GM12878 (cell line): ENCODE measurements at regions not wholly inside any gene's neighbourhood (a gene's known extent, or its start where the extent isn't known, plus 50 kb on each side); places are given as distances from the start of the nearest gene placed in this dataset.

Source experiments
- ATAC-seq: fragments of 200-7000 bp; cut with Tn5 transposase; 3 replicates; pipeline ENCODE4 v1.9.1; 2020; ENCODE audit warnings: mild to moderate bottlenecking, moderate library complexity
- BruUV-seq: library from RNA; stranded (reverse); fragments of 400-500 nt; replicated peaks from 2 replicates; lab custom pipeline; 2021; lab: Mats Ljungman, UMichigan
- CTCF ChIA-PET: fragments of 300-600 bp; sonication (Branson Sonifier 250); formaldehyde crosslinking; extraction: SDS; loops from one replicate; lab custom pipeline; 2021; ENCODE audit warnings: inconsistent platforms; lab: Yijun Ruan, JAX
- POLR2A ChIA-PET: fragments of 350-600 bp; formaldehyde crosslinking; extraction: SDS; loops from one replicate; lab custom pipeline; 2021; ENCODE audit warnings: inconsistent platforms; lab: Charles Lee
- RAD21 ChIA-PET: fragments of 300-600 bp; sonication (Branson Sonifier 250); formaldehyde crosslinking; loops from one replicate; lab custom pipeline; 2023; ENCODE audit warnings: antibody characterized with exemption; ENCODE audit not compliant: unreplicated experiment; lab: Charles Lee
- SMC1A ChIA-PET: fragments of 300-600 bp; sonication (Branson Sonifier 250); formaldehyde crosslinking; loops from one replicate; lab custom pipeline; 2023; ENCODE audit not compliant: unreplicated experiment, uncharacterized antibody; lab: Charles Lee
- DNase-seq: peaks from one replicate; pipeline ENCODE4 v3.0.0-alpha.2; 2011; ENCODE audit warnings: low read depth, low spot score
- FAIRE-seq: peaks from 3 replicates; lab custom pipeline; 2011; peaks lifted over from hg19 to GRCh38; lab: Jason Lieb, UNC
- H2AFZ ChIP-seq: 2 replicates; pipeline ENCODE4 v1.6.0; 2011; ENCODE audit warnings: low read depth, low read length, control low read depth; ENCODE audit not compliant: control insufficient read depth
- H3K27ac ChIP-seq: 2 replicates; pipeline ENCODE4 v1.5.1; 2011; ENCODE audit warnings: control low read depth; ENCODE audit not compliant: control insufficient read depth, insufficient read depth
- H3K27me3 ChIP-seq, 2 experiments: replicated peaks in 1 of 2; 2 replicates each; pipeline versions ENCODE4 v1.6.0 to v1.6.1; 2011; ENCODE audit warnings: low read length in 1 of 2; ENCODE audit not compliant: control insufficient read depth in 2 of 2, insufficient read depth in 2 of 2
- H3K36me3 ChIP-seq, 2 experiments: 2 replicates each; pipeline ENCODE4 v1.5.1; 2011; ENCODE audit warnings: low read length in 1 of 2; ENCODE audit not compliant: control insufficient read depth in 2 of 2, insufficient read depth in 2 of 2
- H3K4me1 ChIP-seq: 2 replicates; pipeline ENCODE4 v1.6.1; 2011; ENCODE audit warnings: mild to moderate bottlenecking, low read length, moderate library complexity, mixed read lengths; ENCODE audit not compliant: control insufficient read depth, insufficient read depth
- H3K4me2 ChIP-seq: 2 replicates; pipeline ENCODE4 v1.6.0; 2011; ENCODE audit warnings: control low read depth; ENCODE audit not compliant: control insufficient read depth, insufficient read depth
- H3K4me3 ChIP-seq: fragments of 200-600 bp; sonication (generic); 2 replicates; pipeline ENCODE4 v1.5.1; 2016
- H3K79me2 ChIP-seq: 2 replicates; pipeline ENCODE4 v1.6.0; 2011; ENCODE audit warnings: low read length; ENCODE audit not compliant: control insufficient read depth, insufficient read depth
- H3K9ac ChIP-seq: 2 replicates; pipeline ENCODE4 v1.8.0; 2011; ENCODE audit warnings: low read length, control low read depth, mixed read lengths; ENCODE audit not compliant: control insufficient read depth, insufficient read depth
- H3K9me3 ChIP-seq: replicated peaks from 3 replicates; pipeline ENCODE4 v1.5.1; 2011; ENCODE audit warnings: mild to moderate bottlenecking, low read length; ENCODE audit not compliant: control insufficient read depth, insufficient read depth
- H4K20me1 ChIP-seq: 2 replicates; pipeline ENCODE4 v1.6.0; 2011; ENCODE audit not compliant: control insufficient read depth, insufficient read depth
- BRCA1 ChIP-seq: IDR thresholded peaks from 2 replicates; pipeline ENCODE4 v1.6.1; 2011; ENCODE audit warnings: low read depth, low read length, improper control_type of control experiment
- CBX3 ChIP-seq: fragments of 200-600 bp; sonication (generic); IDR thresholded peaks from 2 replicates; pipeline ENCODE4 v1.6.1; 2016; ENCODE audit warnings: low read depth, borderline replicate concordance
- EED ChIP-seq: sonication (generic); IDR thresholded peaks from 2 replicates; pipeline ENCODE4 v1.6.1; 2016; ENCODE audit warnings: antibody characterized with exemption, low read depth
- EGR1 ChIP-seq, 2 experiments: IDR thresholded peaks; 1 replicate in 1 of 2; 2 replicates in 1 of 2; pipeline ENCODE4 v1.6.1; 2011 to 2012; ENCODE audit warnings: low read depth in 2 of 2, low read length in 2 of 2, borderline replicate concordance in 1 of 2, mild to moderate bottlenecking in 1 of 2, moderate library complexity in 1 of 2
- ESRRA ChIP-seq: IDR thresholded peaks from 2 replicates; pipeline ENCODE4 v1.6.1; 2012; ENCODE audit warnings: mild to moderate bottlenecking, low read length, improper control_type of control experiment
- FOXK2 ChIP-seq: fragments of 450-650 bp; IDR thresholded peaks from 2 replicates; pipeline ENCODE4 v1.6.1; 2017; ENCODE audit warnings: mild to moderate bottlenecking, moderate library complexity
- GATAD2B ChIP-seq: fragments of 450-650 bp; conservative IDR thresholded peaks from 2 replicates; pipeline ENCODE4 v1.6.1; 2017; ENCODE audit warnings: low read depth, mild to moderate bottlenecking, moderate library complexity
- HDAC2 ChIP-seq: fragments of 200-600 bp; sonication (generic); IDR thresholded peaks from 2 replicates; pipeline ENCODE4 v1.6.1; 2017
- JUNB ChIP-seq: IDR thresholded peaks from 2 replicates; pipeline ENCODE4 v1.6.1; 2016; ENCODE audit warnings: antibody characterized with exemption, mild to moderate bottlenecking
- KAT2A ChIP-seq: conservative IDR thresholded peaks from 2 replicates; pipeline ENCODE4 v1.6.1; 2011; ENCODE audit warnings: low read depth, low read length; ENCODE audit not compliant: control insufficient read depth
- MTA2 ChIP-seq: fragments of 450-650 bp; IDR thresholded peaks from 2 replicates; pipeline ENCODE4 v1.6.1; 2016; ENCODE audit warnings: low read depth, mild to moderate bottlenecking, moderate library complexity
- MYC ChIP-seq: IDR thresholded peaks from 2 replicates; pipeline ENCODE4 v1.6.1; 2011; ENCODE audit warnings: mild to moderate bottlenecking, low read length, moderate library complexity, inconsistent platforms; ENCODE audit not compliant: insufficient read depth, insufficient replicate concordance, insufficient read length, severe bottlenecking
- NFYA ChIP-seq: IDR thresholded peaks from 2 replicates; pipeline ENCODE4 v1.6.1; 2011; ENCODE audit warnings: low read depth, mild to moderate bottlenecking, low read length, improper control_type of control experiment, borderline replicate concordance
- NR2F1 ChIP-seq: fragments of 450-650 bp; conservative IDR thresholded peaks from 2 replicates; pipeline ENCODE4 v1.6.1; 2017; ENCODE audit warnings: mild to moderate bottlenecking
- POU2F2 ChIP-seq: IDR thresholded peaks from 3 replicates; pipeline ENCODE4 v1.6.1; 2011; ENCODE audit warnings: low read depth, mild to moderate bottlenecking, low read length, borderline replicate concordance
- RB1 ChIP-seq: fragments of 450-650 bp; formaldehyde crosslinking; IDR thresholded peaks from 2 replicates; pipeline ENCODE4 v1.6.1; 2017; ENCODE audit warnings: mild to moderate bottlenecking, borderline replicate concordance
- RFX5 ChIP-seq: IDR thresholded peaks from 2 replicates; pipeline ENCODE4 v1.6.1; 2011; ENCODE audit warnings: low read depth, low read length, improper control_type of control experiment
- SIN3A ChIP-seq: IDR thresholded peaks from 2 replicates; pipeline ENCODE4 v1.6.1; 2012; ENCODE audit warnings: low read depth, low read length, improper control_type of control experiment
- TBL1XR1 ChIP-seq: IDR thresholded peaks from 2 replicates; pipeline ENCODE4 v1.6.1; 2012; ENCODE audit warnings: low read depth, low read length, improper control_type of control experiment
- YY1 ChIP-seq: IDR thresholded peaks from 2 replicates; pipeline ENCODE4 v1.6.1; 2011; ENCODE audit warnings: low read depth, mild to moderate bottlenecking, low read length
- ZBED1 ChIP-seq: IDR thresholded peaks from 2 replicates; pipeline ENCODE4 v1.6.1; 2016; ENCODE audit warnings: borderline replicate concordance
- WGBS: methylation state at CpG from one replicate; pipeline ENCODE4 v1.1.6; 2016; ENCODE audit warnings: low lambda C conversion rate; ENCODE audit not compliant: insufficient replicate concordance, insufficient coverage; ENCODE audit errors: missing lambda C conversion rate; 5-methylcytosine and 5-hydroxymethylcytosine counted together
- in situ Hi-C: fragments of 300-500 bp; cut with MboI; formaldehyde crosslinking; loops from 9 replicates; pipeline ENCODE4 v1.14.3; 2018; ENCODE audit warnings: mixed read lengths
- intact Hi-C: fragments of 100-400 bp; cut with micrococcal nuclease; formaldehyde crosslinking; loops from one replicate; pipeline ENCODE4 v1.14.2; 2022; ENCODE audit not compliant: unreplicated experiment

DNA sequence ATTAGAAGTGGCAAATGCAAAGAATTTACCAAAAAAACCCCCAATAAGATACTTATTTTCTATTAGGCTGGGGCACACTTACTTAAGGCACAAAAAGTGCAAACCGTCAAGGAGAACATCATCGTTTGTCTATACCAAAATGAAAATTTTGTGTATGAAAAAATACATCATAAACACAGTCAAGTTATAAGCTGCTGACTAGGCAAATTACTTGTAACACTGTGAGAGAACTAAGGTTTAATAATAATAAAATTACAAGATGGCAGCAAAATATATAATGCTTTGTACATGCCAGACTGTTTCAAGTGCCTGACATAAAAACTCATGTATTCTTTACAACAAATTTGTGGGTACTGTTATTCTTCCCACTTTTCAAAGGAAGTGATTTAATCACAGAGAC lies 297.2 kb upstream of the CRBN start:
- no peak overlapping the region for H3K4me2 ChIP-seq
- H3K9me3 ChIP-seq = no peaks in the 10 kb centered on the region
- FAIRE-seq (no peak), DNase-seq (no peak), ATAC-seq (no peak)
- BruUV-seq = no TSS peak
- intact Hi-C loops = no loop called here
- WGBS = 0% methylated on average over 2 of the region's 2 CpGs
- H3K27me3 ChIP-seq = no peaks in the 10 kb centered on the region
- H3K27ac ChIP-seq = no peak overlapping the region
- POLR2A ChIA-PET = no interaction called here
- RAD21 ChIA-PET = no interaction called here
- H3K36me3 ChIP-seq = no peaks in the 10 kb centered on the region
- H4K20me1 ChIP-seq = no peaks in the 10 kb centered on the region
- H2AFZ ChIP-seq = no peak overlapping the region
- no peaks in the 10 kb centered on the region for H3K4me1 ChIP-seq
- H3K4me3 ChIP-seq = no peak overlapping the region
- no peaks in the 10 kb centered on the region for H3K79me2 ChIP-seq
- no peak overlapping the region for H3K9ac ChIP-seq
- in situ Hi-C loops = no loop called here
- SMC1A ChIA-PET = interaction anchor here (0.6 kb wide), 1 partner anchor 11 kb away, joined by 3 read pairs; no protein-coding TSS in a partner anchor
- TF ChIP-seq GATAD2B = no peak
- CTCF ChIA-PET = interaction anchor here (1.0 kb wide), 1 partner anchor 8 kb away, joined by 3 read pairs; no protein-coding TSS in a partner anchor

DNA sequence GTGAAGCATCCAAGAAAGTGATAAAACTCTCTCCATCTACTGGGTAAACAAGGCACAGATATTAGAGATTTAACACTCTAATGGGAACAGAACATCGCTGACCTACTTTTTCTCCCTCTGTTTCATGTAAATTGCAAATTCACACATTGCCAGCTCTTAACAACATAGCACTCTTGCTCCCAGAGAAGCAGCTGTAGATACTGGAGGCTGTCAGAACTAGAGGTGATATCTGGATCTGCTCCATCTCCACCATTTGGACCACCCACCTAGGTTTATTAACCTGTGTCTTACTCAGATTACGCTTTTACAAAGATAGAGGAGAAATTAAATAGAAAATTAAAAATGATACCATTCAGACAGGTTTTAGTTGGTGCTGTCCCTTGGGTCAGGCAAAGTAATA lies 289.1 kb upstream of the CRBN start:
- Histone ChIP-seq H3K27me3 (no peaks in the 10 kb centered on the region), H3K4me3 (no peak overlapping the region), H4K20me1 (no peaks in the 10 kb centered on the region; the same call in 1 of the 2 replicates), H3K4me1 (no peaks in the 10 kb centered on the region), H3K4me2 (no peak overlapping the region), H3K79me2 (no peaks in the 10 kb centered on the region), H3K36me3 (no peaks in the 10 kb centered on the region), H3K27ac (no peak overlapping the region), H2AFZ (no peak overlapping the region), H3K9me3 (no peaks in the 10 kb centered on the region), H3K9ac (no peak overlapping the region)
- ChIA-PET RAD21 (no interaction called here), POLR2A (no interaction called here), CTCF (interaction anchor here (1.1 to 1.2 kb wide), 2 partner anchors 268 to 530 kb away, joined by 3 to 5 read pairs; no protein-coding TSS in a partner anchor), SMC1A (no interaction called here)
- no peak for TF ChIP-seq ZBED1
- TF ChIP-seq JUNB = no peak
- no peak for TF ChIP-seq RB1
- TF ChIP-seq NFYA = no peak
- TF ChIP-seq TBL1XR1 = no peak
- TF ChIP-seq CBX3 = no peak
- no peak for TF ChIP-seq KAT2A
- TF ChIP-seq BRCA1 = no peak
- TF ChIP-seq NR2F1 = no peak
- TF ChIP-seq POU2F2 = no peak
- no peak for TF ChIP-seq ESRRA
- no peak for TF ChIP-seq EGR1 (IDR thresholded peaks at IDR 0.05; ENCODE audit: borderline replicate concordance in 1 of 2, low read depth in 2 of 2, low read length in 2 of 2)
- TF ChIP-seq FOXK2 = no peak
- TF ChIP-seq MTA2 = no peak
- no peak for TF ChIP-seq HDAC2
- TF ChIP-seq EED = no peak
- no peak for TF ChIP-seq RFX5
- TF ChIP-seq YY1 = no peak
- TF ChIP-seq MYC = no peak
- no peak for TF ChIP-seq SIN3A
- ATAC-seq (no peak), FAIRE-seq (no peak), DNase-seq (no peak)
- WGBS = 26% methylated on average over 2 of the region's 2 CpGs
- intact Hi-C loops = no loop called here
- BruUV-seq = no TSS peak
- in situ Hi-C loops = no loop called here
